HL-60 (cell line): ENCODE measurements at regions not wholly inside any gene's neighbourhood (a gene's known extent, or its start where the extent isn't known, plus 50 kb on each side); places are given as distances from the start of the nearest gene placed in this dataset.

Source experiments
- DNase-seq, 2 experiments: peaks; one replicate each; pipeline ENCODE4 v3.0.0-alpha.2; 2010 to 2020; ENCODE audit warnings: low read depth in 1 of 2, low spot score in 1 of 2
- H3K27ac ChIP-seq: fragments of 250-450 bp; sonication (Bioruptor Pico); replicated peaks from 2 replicates; pipeline ENCODE4 v1.5.1; 2020; ENCODE audit warnings: mild to moderate bottlenecking, moderate library complexity
- H3K27me3 ChIP-seq: fragments of 250-450 bp; sonication (Bioruptor Pico); 2 replicates; pipeline ENCODE4 v1.5.1; 2021; ENCODE audit warnings: mild to moderate bottlenecking, moderate library complexity; ENCODE audit not compliant: insufficient read depth, poor library complexity, severe bottlenecking
- H3K4me3 ChIP-seq: replicated peaks from 2 replicates; pipeline ENCODE4 v1.5.1; 2011; ENCODE audit warnings: mild to moderate bottlenecking, control low read depth, low read length; ENCODE audit not compliant: insufficient read depth
- CTCF ChIP-seq: IDR thresholded peaks from one replicate; pipeline ENCODE4 v1.5.1; 2011; ENCODE audit warnings: low read length, control low read depth, inconsistent platforms; ENCODE audit not compliant: insufficient read depth
- GABPA ChIP-seq: IDR thresholded peaks from 2 replicates; pipeline ENCODE4 v1.6.1; 2012; ENCODE audit warnings: low read depth
- POLR2AphosphoS5 ChIP-seq: IDR thresholded peaks from 2 replicates; pipeline ENCODE4 v1.6.1; 2012; ENCODE audit warnings: low read depth
- REST ChIP-seq: IDR thresholded peaks from 2 replicates; pipeline ENCODE4 v1.6.1; 2012; ENCODE audit warnings: low read depth; ENCODE audit not compliant: insufficient replicate concordance
- SPI1 ChIP-seq: IDR thresholded peaks from 2 replicates; pipeline ENCODE4 v1.6.1; 2012; ENCODE audit warnings: low read depth, mild to moderate bottlenecking, borderline replicate concordance

DNA sequence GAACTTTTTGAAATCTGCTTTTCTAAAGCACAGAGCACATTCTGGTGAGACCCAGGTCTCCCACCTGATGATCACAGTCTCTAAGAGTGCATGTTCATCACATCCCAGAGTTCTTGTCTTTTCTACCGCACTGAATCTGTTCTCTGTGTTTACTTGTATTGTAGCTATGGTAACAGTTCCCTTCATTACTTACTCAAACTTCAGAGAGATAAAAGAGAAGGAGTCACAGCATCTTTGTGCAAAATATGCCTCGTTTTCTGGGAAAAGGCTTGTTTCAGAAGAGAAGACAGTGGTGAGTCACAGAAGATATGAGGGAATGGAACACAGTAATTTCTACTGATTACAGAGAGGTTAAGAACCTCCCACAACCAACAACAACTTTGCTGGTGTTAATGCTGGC lies 580.6 kb downstream of the PLA2G4A start:
- no peak overlapping the region for H3K4me3 ChIP-seq
- TF ChIP-seq REST (no peak), SPI1 (no peak), CTCF (no peak), POLR2AphosphoS5 (no peak), GABPA (no peak)
- DNase-seq, result no peak
- no peak overlapping the region for H3K27ac ChIP-seq
- H3K27me3 ChIP-seq, result no peaks in the 10 kb centered on the region

DNA sequence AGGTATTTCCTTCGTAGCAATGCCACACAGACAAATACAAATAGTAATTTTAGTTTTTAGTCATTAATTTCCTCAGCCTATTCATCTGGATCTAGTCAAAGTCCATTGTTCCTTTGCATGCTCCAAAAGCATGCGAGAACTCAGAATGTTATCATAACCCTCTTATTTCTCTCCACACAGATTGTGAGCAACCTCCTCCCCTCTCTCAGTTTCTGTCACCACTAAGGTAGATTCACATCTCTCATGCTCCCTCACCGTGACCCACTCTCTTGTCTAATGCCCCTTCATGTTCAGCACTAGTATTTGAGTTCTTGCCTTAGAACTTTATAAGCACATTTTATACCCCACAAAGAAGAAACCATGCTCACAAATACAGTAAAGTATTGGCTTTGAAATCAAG lies 582.4 kb downstream of the PLA2G4A start:
- DNase-seq, result no peak
- no peak overlapping the region for H3K4me3 ChIP-seq
- H3K27ac ChIP-seq, result no peak overlapping the region
- H3K27me3 ChIP-seq, result no peaks in the 10 kb centered on the region
- no peak for TF ChIP-seq GABPA
- TF ChIP-seq REST, result no peak

- TF ChIP-seq REST (no peak), CTCF (no peak), SPI1 (no peak), GABPA (no peak), POLR2AphosphoS5 (no peak)
- Histone ChIP-seq H3K4me3 (no peak overlapping the region), H3K27me3 (no peaks in the 10 kb centered on the region), H3K27ac (no peak overlapping the region)
- no peak for DNase-seq
Measured at GRCh38 chr1:187413405-187414169, 584.8 kb downstream of the PLA2G4A start.

DNA sequence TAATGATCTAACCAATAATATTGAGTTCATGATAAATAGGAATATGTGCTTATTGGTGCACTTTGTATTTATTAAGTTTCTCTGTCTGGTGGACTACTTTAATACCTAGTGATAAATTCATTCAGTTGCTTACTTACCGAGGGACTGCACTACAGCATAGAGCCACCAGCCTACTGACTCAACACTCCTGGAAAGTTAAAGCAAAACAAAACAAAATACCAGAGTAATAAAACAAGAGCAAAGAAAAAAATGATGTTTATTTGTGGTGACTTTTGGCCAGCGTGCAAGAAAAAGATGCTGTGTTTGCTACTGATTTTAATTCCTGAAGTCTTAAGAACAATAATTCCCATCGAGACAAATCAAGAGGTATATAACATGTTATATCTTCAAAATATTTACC lies 586.3 kb downstream of the PLA2G4A start:
- H3K4me3 ChIP-seq, result no peak overlapping the region
- no peak for TF ChIP-seq SPI1
- no peak for TF ChIP-seq REST
- no peak for TF ChIP-seq CTCF
- TF ChIP-seq POLR2AphosphoS5, result no peak
- TF ChIP-seq GABPA, result no peak
- H3K27me3 ChIP-seq, result no peaks in the 10 kb centered on the region
- no peak overlapping the region for H3K27ac ChIP-seq
- DNase-seq, result no peak
